Astrocyte (in vitro differentiated cells and primary cell): ENCODE measurements at regions not wholly inside any gene's neighbourhood (a gene's known extent, or its start where the extent isn't known, plus 50 kb on each side); places are given as distances from the start of the nearest gene placed in this dataset.

ENCODE experiments used
- DNase-seq: peaks from one replicate; pipeline ENCODE4 v3.0.0-alpha.2; 2010; ENCODE audit warnings: low read depth
- FAIRE-seq: peaks from 2 replicates; lab custom pipeline; 2011; peaks lifted over from hg19 to GRCh38; lab: Jason Lieb, UNC
- H2AFZ ChIP-seq: 2 replicates; pipeline ENCODE4 v1.6.0; 2012; ENCODE audit warnings: low read depth, low read length, inconsistent platforms
- H3K27ac ChIP-seq: 2 replicates; pipeline ENCODE4 v1.5.1; 2011; ENCODE audit warnings: low read depth, low read length, inconsistent platforms
- H3K27me3 ChIP-seq: 2 replicates; pipeline ENCODE4 v1.6.0; 2011; ENCODE audit warnings: low read length, inconsistent platforms; ENCODE audit not compliant: insufficient read depth
- H3K36me3 ChIP-seq: 2 replicates; pipeline ENCODE4 v1.5.1; 2011; ENCODE audit warnings: low read length, inconsistent platforms; ENCODE audit not compliant: insufficient read depth
- H3K4me1 ChIP-seq: 2 replicates; pipeline ENCODE4 v1.5.1; 2011; ENCODE audit warnings: low read length, inconsistent platforms; ENCODE audit not compliant: insufficient read depth
- H3K4me2 ChIP-seq: 2 replicates; pipeline ENCODE4 v1.6.0; 2012; ENCODE audit warnings: low read length, inconsistent platforms
- H3K4me3 ChIP-seq: 2 replicates; pipeline ENCODE4 v1.5.1; 2011; ENCODE audit warnings: low read depth, mild to moderate bottlenecking, low read length, inconsistent platforms; ENCODE audit not compliant: insufficient read depth
- H3K79me2 ChIP-seq: 2 replicates; pipeline ENCODE4 v1.6.0; 2012; ENCODE audit warnings: mild to moderate bottlenecking, low read length, inconsistent platforms; ENCODE audit not compliant: insufficient read depth
- H3K9ac ChIP-seq: 2 replicates; pipeline ENCODE4 v1.6.0; 2012; ENCODE audit warnings: mild to moderate bottlenecking, low read length, inconsistent platforms
- H3K9me3 ChIP-seq: 2 replicates; pipeline ENCODE4 v1.5.1; 2012; ENCODE audit warnings: low read depth, mild to moderate bottlenecking, low read length, inconsistent platforms; ENCODE audit not compliant: insufficient read depth
- H4K20me1 ChIP-seq: 2 replicates; pipeline ENCODE4 v1.6.0; 2012; ENCODE audit warnings: low read length, inconsistent platforms; ENCODE audit not compliant: insufficient read depth
- H3K27ac Mint-ChIP-seq: one replicate; pipeline ENCODE4 v1.8.0; 2021; ENCODE audit warnings: mild to moderate bottlenecking, mixed read lengths; ENCODE audit not compliant: unreplicated experiment
- H3K27me3 Mint-ChIP-seq: one replicate; pipeline ENCODE4 v1.8.0; 2021; ENCODE audit warnings: low read depth, mixed read lengths; ENCODE audit not compliant: unreplicated experiment
- H3K36me3 Mint-ChIP-seq: one replicate; pipeline ENCODE4 v1.8.0; 2021; ENCODE audit warnings: low read depth, mixed read lengths; ENCODE audit not compliant: unreplicated experiment
- H3K4me1 Mint-ChIP-seq: one replicate; pipeline ENCODE4 v1.8.0; 2021; ENCODE audit warnings: low read depth, mixed read lengths; ENCODE audit not compliant: unreplicated experiment
- H3K4me3 Mint-ChIP-seq: one replicate; pipeline ENCODE4 v1.8.0; 2021; ENCODE audit warnings: mild to moderate bottlenecking, moderate library complexity, mixed read lengths; ENCODE audit not compliant: unreplicated experiment
- H3K9me3 Mint-ChIP-seq: one replicate; pipeline ENCODE4 v1.8.0; 2021; ENCODE audit warnings: mild to moderate bottlenecking, mixed read lengths; ENCODE audit not compliant: unreplicated experiment
- EZH2 ChIP-seq: IDR thresholded peaks from 2 replicates; pipeline ENCODE4 v1.6.1; 2012; ENCODE audit warnings: mild to moderate bottlenecking, low read length, inconsistent platforms; ENCODE audit not compliant: insufficient read depth
- TF ChIP-seq, protein P1 (sequence below): IDR thresholded peaks from 2 replicates; pipeline ENCODE4 v1.5.1; 2011; ENCODE audit warnings: low read depth, mild to moderate bottlenecking, inconsistent platforms, low read length, moderate library complexity; ENCODE audit not compliant: insufficient read depth

DNA sequence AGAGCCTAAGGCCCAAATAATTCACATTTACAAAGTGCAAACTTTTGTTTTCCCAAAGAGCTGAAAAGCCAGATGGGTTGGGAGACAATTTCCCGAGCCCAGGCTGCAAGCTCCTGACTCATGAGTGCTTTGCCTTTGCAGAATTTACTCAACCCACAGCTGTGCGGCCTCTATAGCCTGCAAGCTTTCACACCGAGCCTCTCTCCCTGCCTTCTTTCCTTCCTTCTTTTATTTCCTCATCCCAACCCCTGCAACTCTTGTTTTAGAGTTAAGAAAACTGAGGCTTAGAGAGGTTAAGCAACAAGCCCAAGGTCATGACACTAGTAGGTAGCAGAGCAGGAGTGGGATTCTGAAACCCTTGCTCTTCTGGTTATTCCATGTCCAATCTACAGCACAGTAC lies 203.0 kb upstream of the GPR26 start:
- no peak overlapping the region for H3K4me3 Mint-ChIP-seq

DNA sequence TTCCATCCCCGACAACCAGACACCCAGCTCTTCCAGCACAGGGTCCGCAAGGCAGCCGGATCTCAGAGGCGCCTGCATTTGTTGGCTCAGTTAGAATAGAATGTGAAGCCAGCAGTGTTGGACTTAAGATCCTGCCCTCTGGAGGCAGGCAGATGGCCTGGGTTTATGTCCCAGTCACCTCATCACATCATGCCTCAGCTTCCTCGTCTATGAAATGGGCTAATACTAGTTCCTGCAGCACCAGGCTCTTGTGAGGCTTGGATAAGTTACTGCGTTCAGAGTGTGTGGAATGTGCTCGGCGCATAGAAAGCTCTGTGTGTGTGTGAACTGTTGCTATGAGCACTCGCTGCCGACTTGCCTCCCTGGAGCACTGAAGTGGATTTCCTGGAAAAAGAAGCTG lies 202.5 kb upstream of the GPR26 start:
- Mint-ChIP-seq H3K4me1 (peaks cover 2% of the 10 kb centered on the region), H3K36me3 (no peaks in the 10 kb centered on the region), H3K27ac (no peak overlapping the region), H3K4me3 (no peak overlapping the region), H3K27me3 (peaks cover 45% of the 10 kb centered on the region), H3K9me3 (no peaks in the 10 kb centered on the region)
- H4K20me1 ChIP-seq = no peaks in the 10 kb centered on the region
- H3K4me2 ChIP-seq = no peak overlapping the region
- no peak for TF ChIP-seq EZH2
- TF ChIP-seq, protein P1, sequence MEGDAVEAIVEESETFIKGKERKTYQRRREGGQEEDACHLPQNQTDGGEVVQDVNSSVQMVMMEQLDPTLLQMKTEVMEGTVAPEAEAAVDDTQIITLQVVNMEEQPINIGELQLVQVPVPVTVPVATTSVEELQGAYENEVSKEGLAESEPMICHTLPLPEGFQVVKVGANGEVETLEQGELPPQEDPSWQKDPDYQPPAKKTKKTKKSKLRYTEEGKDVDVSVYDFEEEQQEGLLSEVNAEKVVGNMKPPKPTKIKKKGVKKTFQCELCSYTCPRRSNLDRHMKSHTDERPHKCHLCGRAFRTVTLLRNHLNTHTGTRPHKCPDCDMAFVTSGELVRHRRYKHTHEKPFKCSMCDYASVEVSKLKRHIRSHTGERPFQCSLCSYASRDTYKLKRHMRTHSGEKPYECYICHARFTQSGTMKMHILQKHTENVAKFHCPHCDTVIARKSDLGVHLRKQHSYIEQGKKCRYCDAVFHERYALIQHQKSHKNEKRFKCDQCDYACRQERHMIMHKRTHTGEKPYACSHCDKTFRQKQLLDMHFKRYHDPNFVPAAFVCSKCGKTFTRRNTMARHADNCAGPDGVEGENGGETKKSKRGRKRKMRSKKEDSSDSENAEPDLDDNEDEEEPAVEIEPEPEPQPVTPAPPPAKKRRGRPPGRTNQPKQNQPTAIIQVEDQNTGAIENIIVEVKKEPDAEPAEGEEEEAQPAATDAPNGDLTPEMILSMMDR = no peak
- no peak overlapping the region for H3K4me3 ChIP-seq
- DNase-seq = no peak
- H3K36me3 ChIP-seq = no peaks in the 10 kb centered on the region
- no peaks in the 10 kb centered on the region for H3K4me1 ChIP-seq
- no peak for FAIRE-seq
- no peak overlapping the region for H3K27ac ChIP-seq
- no peak overlapping the region for H2AFZ ChIP-seq
- H3K27me3 ChIP-seq = no peaks in the 10 kb centered on the region
- no peak overlapping the region for H3K9ac ChIP-seq
- H3K9me3 ChIP-seq = no peaks in the 10 kb centered on the region
- H3K79me2 ChIP-seq = no peaks in the 10 kb centered on the region

More for the DNA sequence above, 203.0 kb upstream of the GPR26 start:
- no peak overlapping the region for H3K27ac ChIP-seq
- H3K4me2 ChIP-seq = no peak overlapping the region
- H2AFZ ChIP-seq = no peak overlapping the region
- H3K9me3 ChIP-seq = no peaks in the 10 kb centered on the region
- H3K9me3 Mint-ChIP-seq = no peaks in the 10 kb centered on the region
- H3K27me3 ChIP-seq = no peaks in the 10 kb centered on the region
- H4K20me1 ChIP-seq = no peaks in the 10 kb centered on the region
- no peaks in the 10 kb centered on the region for H3K4me1 ChIP-seq
- no peak overlapping the region for H3K9ac ChIP-seq
- peaks cover 2% of the 10 kb centered on the region for H3K4me1 Mint-ChIP-seq
- H3K4me3 ChIP-seq = no peak overlapping the region
- peaks cover 48% of the 10 kb centered on the region for H3K27me3 Mint-ChIP-seq
- no peaks in the 10 kb centered on the region for H3K79me2 ChIP-seq
- no peak overlapping the region for H3K27ac Mint-ChIP-seq
- TF ChIP-seq EZH2 = no peak
- TF ChIP-seq, protein P1 = no peak
- no peaks in the 10 kb centered on the region for H3K36me3 Mint-ChIP-seq
- no peak for FAIRE-seq
- DNase-seq = no peak
- H3K36me3 ChIP-seq = no peaks in the 10 kb centered on the region

DNA sequence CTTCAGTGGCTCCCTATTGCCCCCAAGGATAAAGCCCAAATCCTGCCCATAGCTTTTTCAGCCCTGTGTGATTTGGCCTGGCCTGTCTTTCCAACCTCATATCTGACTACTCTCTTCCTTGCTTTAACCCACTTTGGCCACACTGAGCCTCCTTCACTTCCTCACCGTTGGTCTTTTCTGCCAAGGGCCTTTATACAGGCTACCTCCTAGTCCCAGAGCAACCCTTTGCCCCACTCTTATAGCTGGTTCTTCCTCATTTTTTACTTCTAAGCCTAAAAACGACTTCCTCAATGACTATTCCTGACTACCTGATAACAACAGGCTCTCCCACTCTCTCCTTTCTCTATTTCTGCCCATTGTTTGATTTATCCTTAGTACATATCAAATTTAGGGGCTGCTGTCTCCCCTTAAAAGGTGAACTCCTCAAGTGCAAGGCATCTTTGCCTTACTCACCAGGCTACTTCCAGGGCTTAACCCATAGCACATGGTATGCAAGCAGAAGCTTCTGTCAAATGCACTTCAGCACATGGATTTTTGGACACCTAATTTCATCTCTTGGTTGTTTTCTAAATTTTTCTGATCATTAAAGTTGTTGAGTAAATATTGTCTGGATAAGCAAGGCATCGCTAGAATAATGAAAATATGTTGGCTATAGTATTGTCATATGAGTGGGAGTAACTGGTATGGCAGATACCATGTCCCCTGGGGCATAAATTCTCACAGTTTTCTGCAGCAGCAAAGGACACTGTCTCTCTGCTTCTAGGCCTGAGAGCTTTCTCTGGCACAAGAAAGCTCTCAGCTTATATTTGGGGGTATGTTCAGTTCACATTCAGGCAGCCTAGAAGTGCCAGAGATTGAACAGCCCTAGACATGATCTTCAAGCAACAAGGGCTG lies 201.5 kb upstream of the GPR26 start:
- no peaks in the 10 kb centered on the region for H3K36me3 Mint-ChIP-seq
- H3K9ac ChIP-seq = no peak overlapping the region
- no peaks in the 10 kb centered on the region for H3K79me2 ChIP-seq
- DNase-seq (no peak), FAIRE-seq (no peak)
- no peaks in the 10 kb centered on the region for H3K9me3 Mint-ChIP-seq
- no peak overlapping the region for H3K27ac ChIP-seq
- H3K4me2 ChIP-seq = no peak overlapping the region
- H3K27ac Mint-ChIP-seq = no peak overlapping the region
- H4K20me1 ChIP-seq = no peaks in the 10 kb centered on the region
- no peaks in the 10 kb centered on the region for H3K36me3 ChIP-seq
- peaks cover 36% of the 10 kb centered on the region for H3K27me3 Mint-ChIP-seq
- peak overlapping the region; percentile 31 for H3K4me3 Mint-ChIP-seq
- H3K9me3 ChIP-seq = no peaks in the 10 kb centered on the region
- no peaks in the 10 kb centered on the region for H3K27me3 ChIP-seq
- H2AFZ ChIP-seq = no peak overlapping the region
- H3K4me1 Mint-ChIP-seq = peaks cover 2% of the 10 kb centered on the region
- H3K4me1 ChIP-seq = no peaks in the 10 kb centered on the region
- no peak overlapping the region for H3K4me3 ChIP-seq
- TF ChIP-seq, protein P1 = no peak
- no peak for TF ChIP-seq EZH2
